Activated naive CD4-positive, alpha-beta T cell treated with anti-CD3 and anti-CD28 coated beads, Interleukin-2, amount 50 U/mL, for 24 hours (primary cell): ENCODE measurements at regions not wholly inside any gene's neighbourhood (a gene's known extent, or its start where the extent isn't known, plus 50 kb on each side); places are given as distances from the start of the nearest gene placed in this dataset.

ENCODE experiments used
- H3K27ac Mint-ChIP-seq: one replicate; pipeline ENCODE4 v1.8.0; 2021; ENCODE audit warnings: mild to moderate bottlenecking, mixed read lengths
- H3K27me3 Mint-ChIP-seq: one replicate; pipeline ENCODE4 v1.8.0; 2021; ENCODE audit warnings: mixed read lengths
- H3K36me3 Mint-ChIP-seq: one replicate; pipeline ENCODE4 v1.8.0; 2021; ENCODE audit warnings: mixed read lengths
- H3K4me1 Mint-ChIP-seq: one replicate; pipeline ENCODE4 v1.8.0; 2021; ENCODE audit warnings: mixed read lengths
- H3K4me3 Mint-ChIP-seq: one replicate; pipeline ENCODE4 v1.8.0; 2021; ENCODE audit warnings: mild to moderate bottlenecking, mixed read lengths
- H3K9me3 Mint-ChIP-seq: one replicate; pipeline ENCODE4 v1.8.0; 2021; ENCODE audit warnings: mixed read lengths

DNA sequence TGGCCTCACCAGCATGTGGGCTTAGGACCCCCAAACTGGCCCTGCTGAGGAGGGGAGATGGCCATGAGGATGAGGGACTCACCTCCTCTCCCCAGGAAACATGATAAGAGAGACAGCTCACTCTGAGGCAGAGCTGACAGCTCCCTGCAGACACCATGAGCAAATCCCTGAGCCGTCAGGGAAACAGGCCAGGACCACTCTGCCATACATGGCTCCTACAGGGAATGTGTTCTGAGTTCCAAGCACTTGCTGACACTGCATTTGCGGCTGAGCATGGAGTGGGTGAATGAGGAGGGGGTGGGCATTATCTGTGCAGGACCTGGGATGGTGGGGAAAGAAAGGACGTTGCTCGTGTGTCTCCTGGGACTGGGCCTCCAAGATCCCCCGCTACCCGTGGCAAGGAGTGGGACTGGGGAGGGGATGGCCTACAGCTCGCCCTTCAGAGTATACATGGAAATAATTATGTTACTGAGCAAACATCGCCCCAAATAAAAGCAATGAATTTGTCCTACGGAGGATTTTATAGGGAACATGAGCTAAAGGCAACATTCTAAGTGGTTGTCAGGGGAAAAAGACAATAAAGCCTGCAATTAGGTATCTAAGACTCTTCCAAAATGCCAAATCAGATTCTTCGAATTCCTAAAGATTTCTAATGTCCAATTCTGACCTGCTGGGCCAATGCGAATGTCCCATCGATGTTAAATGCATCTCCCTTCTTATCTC, 355.9 kb upstream of the AJAP1 start:
- H3K4me1 Mint-ChIP-seq = no peaks in the 10 kb centered on the region
- H3K9me3 Mint-ChIP-seq = no peaks in the 10 kb centered on the region
- H3K4me3 Mint-ChIP-seq = no peak overlapping the region
- H3K36me3 Mint-ChIP-seq = no peaks in the 10 kb centered on the region
- H3K27me3 Mint-ChIP-seq = peaks cover 8% of the 10 kb centered on the region
- no peak overlapping the region for H3K27ac Mint-ChIP-seq

DNA sequence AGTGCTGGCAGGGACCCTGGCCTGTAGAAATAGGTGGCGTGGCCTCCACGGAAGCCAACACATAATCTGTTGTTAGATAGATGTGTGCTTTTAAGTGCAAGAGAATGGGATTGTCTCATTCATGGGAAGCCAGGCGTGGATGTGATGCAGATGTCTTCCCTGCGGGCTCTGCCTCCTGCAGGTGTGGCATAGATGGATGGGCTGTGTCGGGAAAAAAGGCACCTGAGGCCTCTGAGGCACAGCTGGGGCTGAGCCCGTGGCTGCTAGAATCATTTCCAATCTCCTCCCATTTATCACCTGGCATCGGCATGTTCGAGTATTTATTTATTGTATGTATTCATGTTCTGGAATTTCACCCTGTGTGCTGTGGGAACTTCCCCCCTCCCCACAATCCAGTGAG, 353.4 kb upstream of the AJAP1 start:
- Mint-ChIP-seq H3K27ac (no peak overlapping the region), H3K4me3 (no peak overlapping the region), H3K27me3 (peaks cover 2% of the 10 kb centered on the region), H3K9me3 (no peaks in the 10 kb centered on the region), H3K36me3 (no peaks in the 10 kb centered on the region), H3K4me1 (no peaks in the 10 kb centered on the region)

DNA sequence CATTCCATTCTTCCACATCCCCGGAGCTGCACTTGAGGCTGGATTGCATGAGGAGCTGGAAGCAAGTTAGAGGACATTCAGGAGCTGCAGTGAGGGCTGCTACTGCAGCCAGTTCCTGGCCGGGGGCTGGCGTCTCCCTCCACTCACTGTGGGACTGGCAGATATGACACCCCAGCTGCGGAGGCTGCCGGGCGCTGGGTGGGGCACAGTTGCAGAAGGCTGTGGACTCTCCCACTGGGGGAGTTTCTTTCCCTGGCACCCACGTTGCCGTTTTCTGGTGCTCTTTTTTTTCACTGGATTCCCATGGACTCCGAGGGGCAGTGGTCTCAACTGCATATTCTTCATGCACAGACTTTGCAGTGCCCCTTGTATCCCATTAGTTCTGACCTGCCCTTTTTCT, 351.1 kb upstream of the AJAP1 start:
- no peaks in the 10 kb centered on the region for H3K4me1 Mint-ChIP-seq
- no peak overlapping the region for H3K4me3 Mint-ChIP-seq
- H3K9me3 Mint-ChIP-seq = no peaks in the 10 kb centered on the region
- no peaks in the 10 kb centered on the region for H3K36me3 Mint-ChIP-seq
- H3K27ac Mint-ChIP-seq = no peak overlapping the region
- no peaks in the 10 kb centered on the region for H3K27me3 Mint-ChIP-seq

DNA sequence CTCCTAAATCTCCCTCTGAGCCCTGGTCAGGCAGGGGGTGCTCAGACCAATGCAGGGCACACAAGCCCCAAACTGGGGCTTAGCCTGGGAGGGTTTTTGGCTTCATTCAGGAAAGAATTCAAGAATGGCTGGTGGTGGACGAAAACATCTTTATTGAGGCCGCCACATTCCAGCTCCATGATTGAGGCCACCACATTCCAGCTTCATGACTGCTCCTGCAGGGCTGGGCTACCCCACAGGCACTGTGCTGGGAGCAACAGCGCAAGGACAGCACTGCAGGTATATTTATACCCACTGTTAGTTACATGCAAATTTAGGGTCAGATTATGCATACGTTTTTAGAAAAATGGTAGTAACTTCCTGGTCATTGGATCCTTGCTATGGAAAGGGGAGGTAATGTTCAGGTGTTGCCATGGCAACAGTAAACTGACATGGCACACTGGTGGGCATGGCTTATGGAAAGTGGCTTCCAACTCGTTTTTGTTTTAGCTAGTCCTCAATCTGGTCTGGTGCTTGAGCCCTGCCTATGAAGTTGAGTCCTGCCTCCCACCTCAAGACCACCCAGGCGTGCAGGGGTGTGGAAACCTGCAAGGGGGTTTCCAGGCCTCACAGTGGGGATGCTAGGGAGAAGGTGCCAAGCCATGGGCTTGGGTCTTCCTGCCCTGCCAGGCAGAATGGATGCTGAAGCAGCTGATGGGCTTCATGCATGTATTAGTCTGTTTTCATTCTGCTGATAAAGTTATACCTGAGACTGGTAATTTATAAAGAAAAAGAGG, 348.7 kb upstream of the AJAP1 start:
- H3K4me1 Mint-ChIP-seq = no peaks in the 10 kb centered on the region
- H3K36me3 Mint-ChIP-seq = no peaks in the 10 kb centered on the region
- no peaks in the 10 kb centered on the region for H3K9me3 Mint-ChIP-seq
- H3K4me3 Mint-ChIP-seq = no peak overlapping the region
- H3K27me3 Mint-ChIP-seq = no peaks in the 10 kb centered on the region
- H3K27ac Mint-ChIP-seq = no peak overlapping the region

DNA sequence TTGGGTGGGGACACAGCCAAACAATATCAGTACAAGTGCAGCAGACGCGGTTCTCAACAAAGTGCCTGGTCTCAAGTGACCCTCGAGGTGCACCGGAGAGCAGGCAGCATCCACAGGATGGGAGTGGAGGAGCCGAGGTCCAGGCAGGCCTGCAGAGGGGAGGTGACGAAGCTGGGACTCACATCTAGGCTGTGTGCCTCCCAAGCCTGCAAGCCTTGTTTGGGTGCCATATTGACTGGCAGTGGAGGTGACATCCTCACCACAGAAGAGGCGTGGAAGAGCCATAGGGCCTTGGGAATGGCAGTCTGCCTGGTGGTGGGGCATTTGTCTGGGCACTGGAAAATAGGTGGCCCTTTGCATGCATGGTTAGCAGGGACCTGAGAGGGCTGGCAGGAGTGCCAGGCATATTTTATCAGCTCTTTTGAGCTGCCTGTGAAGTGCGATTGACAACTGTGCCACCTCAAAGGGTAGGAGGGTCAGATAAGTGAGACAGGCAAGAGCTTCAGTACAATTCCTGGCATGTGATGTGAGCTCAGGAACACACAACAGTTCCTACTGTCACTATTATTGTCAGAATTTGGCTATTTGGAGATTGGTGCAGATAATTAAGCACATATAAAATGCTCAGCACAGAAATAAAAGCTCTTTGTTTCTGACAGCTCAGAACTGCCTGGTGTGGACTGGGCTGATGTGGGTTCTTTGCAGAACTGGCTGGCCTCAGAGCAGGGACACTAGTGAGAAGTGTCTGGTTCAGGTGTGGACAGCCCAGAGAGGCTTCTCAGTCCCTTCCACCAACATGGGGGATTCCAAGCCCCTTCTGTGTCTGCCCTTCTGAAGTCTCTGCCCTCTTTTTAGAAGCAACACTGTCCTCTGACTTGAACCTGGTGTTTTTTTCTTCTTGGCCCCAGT, 347.6 kb upstream of the AJAP1 start:
- H3K27me3 Mint-ChIP-seq = no peaks in the 10 kb centered on the region
- no peak overlapping the region for H3K27ac Mint-ChIP-seq
- H3K4me3 Mint-ChIP-seq = no peak overlapping the region
- no peaks in the 10 kb centered on the region for H3K4me1 Mint-ChIP-seq
- no peaks in the 10 kb centered on the region for H3K9me3 Mint-ChIP-seq
- H3K36me3 Mint-ChIP-seq = no peaks in the 10 kb centered on the region

DNA sequence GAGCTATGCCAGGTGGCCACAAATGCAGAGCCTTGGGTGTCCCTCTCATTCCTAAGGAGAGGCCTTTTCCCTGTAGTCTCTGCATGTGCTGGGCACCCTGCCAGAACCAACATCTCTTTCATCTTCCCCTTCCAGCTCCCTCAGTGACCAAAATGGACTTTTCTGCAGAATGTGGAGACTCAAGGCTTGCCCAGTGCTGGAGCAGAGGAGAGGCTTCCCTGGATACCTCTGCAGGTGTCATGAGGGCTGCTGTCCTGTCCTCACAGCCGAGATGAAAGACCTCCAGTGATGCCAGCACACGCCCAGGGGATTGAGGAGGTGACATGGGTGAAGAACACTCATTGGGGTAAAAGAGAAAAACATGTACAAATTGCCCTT, 347.0 kb upstream of the AJAP1 start:
- no peak overlapping the region for H3K27ac Mint-ChIP-seq
- H3K27me3 Mint-ChIP-seq = no peaks in the 10 kb centered on the region
- no peaks in the 10 kb centered on the region for H3K9me3 Mint-ChIP-seq
- H3K36me3 Mint-ChIP-seq = no peaks in the 10 kb centered on the region
- no peak overlapping the region for H3K4me3 Mint-ChIP-seq
- H3K4me1 Mint-ChIP-seq = no peaks in the 10 kb centered on the region

DNA sequence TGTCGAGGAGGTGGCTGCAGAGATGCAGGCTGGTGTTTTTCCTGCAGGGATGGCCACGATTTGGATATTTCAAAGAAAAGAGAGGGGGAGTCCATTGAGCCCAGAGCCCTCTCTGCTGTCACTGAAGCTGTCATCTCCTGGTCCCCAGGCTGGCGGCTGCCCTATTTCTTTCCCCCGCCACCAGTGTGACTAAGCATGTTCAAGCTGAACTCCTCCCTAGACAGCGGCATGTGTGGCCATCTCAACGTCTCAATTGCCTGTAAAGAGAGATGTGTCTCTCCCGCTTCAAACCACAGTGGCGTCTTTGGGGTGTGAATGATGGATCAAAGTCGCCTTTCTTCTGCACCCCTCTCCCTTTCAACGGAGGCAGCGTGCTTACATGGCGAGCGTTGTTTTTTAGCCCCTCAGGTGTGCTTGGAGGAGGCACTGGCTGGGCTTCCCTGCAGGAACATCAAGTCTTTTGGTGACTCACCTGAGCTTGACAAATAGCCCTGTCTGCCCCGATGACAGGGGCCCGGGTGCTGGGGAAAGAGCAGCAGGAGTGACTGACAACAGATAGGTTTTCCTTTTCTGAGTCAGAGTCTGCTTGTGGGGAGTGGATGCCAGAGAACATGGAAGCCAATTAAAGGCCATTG, 346.4 kb upstream of the AJAP1 start:
- peaks cover 1% of the 10 kb centered on the region for H3K27me3 Mint-ChIP-seq
- no peak overlapping the region for H3K4me3 Mint-ChIP-seq
- H3K27ac Mint-ChIP-seq = no peak overlapping the region
- no peaks in the 10 kb centered on the region for H3K36me3 Mint-ChIP-seq
- H3K4me1 Mint-ChIP-seq = no peaks in the 10 kb centered on the region
- no peaks in the 10 kb centered on the region for H3K9me3 Mint-ChIP-seq

DNA sequence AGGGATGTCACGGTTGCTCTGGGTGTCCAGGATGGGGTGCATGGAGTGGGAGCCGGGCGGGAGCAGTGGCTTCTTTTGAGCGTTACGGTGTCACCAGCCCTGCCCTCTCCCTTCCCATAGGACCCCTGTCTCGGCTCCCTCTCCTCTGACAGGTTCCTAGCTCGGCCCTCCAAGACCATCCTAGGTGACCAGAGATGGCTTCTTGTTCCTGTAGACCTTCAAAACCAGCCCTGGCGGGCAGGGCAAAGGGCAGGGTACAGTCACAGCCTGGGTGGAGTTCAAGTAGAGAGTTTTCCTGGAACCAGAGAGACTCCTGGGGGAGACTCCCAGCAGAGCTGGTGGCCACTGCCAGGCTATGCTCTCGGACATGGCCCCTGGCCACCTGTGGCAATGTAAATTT, 345.6 kb upstream of the AJAP1 start:
- H3K36me3 Mint-ChIP-seq = no peaks in the 10 kb centered on the region
- no peak overlapping the region for H3K27ac Mint-ChIP-seq
- H3K4me3 Mint-ChIP-seq = no peak overlapping the region
- H3K9me3 Mint-ChIP-seq = no peaks in the 10 kb centered on the region
- no peaks in the 10 kb centered on the region for H3K4me1 Mint-ChIP-seq
- H3K27me3 Mint-ChIP-seq = peaks cover 1% of the 10 kb centered on the region

DNA sequence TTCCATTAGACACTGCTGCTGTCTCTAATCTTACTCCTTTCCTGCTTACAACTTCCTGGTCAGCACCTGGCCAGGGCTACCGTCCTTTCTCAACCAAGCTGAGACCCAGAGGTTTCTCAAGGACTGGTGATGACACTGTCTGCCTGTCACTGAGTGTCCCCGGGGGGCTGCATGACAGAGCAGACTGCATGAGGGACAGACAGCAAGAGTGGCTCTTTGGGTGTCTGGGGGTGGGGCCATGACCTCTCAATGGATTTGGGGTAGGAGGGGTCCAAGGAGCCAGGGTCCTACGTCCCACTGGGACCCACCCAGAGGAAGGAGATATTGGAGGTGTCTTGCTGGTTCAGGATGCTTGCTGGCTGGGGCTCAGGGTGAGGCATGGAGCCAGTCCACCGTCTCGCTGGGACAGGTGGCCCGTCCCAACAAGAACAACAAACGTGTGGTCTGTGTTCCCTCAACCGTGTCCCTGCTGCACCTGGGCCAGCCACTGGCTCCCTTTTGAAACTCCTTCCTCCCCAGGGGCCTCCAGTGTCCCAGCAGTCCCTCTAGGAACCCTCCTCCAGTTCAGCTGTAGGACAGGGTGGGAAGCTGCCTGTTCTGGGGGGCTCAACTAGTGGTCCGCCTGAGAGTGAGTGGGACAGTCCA, 344.6 kb upstream of the AJAP1 start:
- H3K9me3 Mint-ChIP-seq = peaks cover 4% of the 10 kb centered on the region
- no peak overlapping the region for H3K4me3 Mint-ChIP-seq
- peaks cover 1% of the 10 kb centered on the region for H3K27me3 Mint-ChIP-seq
- H3K27ac Mint-ChIP-seq = no peak overlapping the region
- no peaks in the 10 kb centered on the region for H3K36me3 Mint-ChIP-seq
- no peaks in the 10 kb centered on the region for H3K4me1 Mint-ChIP-seq

DNA sequence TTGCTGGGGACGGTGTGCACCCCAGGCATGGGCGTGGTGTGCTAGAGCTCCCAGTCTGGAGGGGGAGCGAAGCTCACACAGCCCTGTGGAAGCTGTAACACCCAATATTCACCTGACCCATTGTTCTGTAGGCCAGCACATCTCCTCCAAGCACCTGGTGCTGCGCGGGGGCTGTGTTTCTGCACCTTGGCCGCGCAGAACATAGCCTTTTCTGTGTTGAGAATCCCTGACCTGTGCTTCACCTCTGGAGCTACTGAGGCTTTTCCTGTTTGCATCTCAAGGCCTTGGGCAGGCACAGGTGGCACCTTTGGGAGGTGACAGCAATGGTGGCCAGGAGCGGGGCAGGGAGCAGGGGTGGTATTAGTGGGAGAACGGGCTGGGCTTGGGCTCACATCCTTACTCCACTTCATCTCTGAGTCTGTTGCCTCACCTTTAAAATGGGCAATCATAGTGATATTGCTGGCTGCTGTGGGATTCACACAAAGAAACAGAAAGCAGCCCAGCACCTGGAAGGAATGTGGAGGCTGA, 343.9 kb upstream of the AJAP1 start:
- Mint-ChIP-seq H3K9me3 (peaks cover 9% of the 10 kb centered on the region), H3K27me3 (peaks cover 1% of the 10 kb centered on the region), H3K27ac (no peak overlapping the region), H3K36me3 (no peaks in the 10 kb centered on the region), H3K4me1 (no peaks in the 10 kb centered on the region), H3K4me3 (no peak overlapping the region)

DNA sequence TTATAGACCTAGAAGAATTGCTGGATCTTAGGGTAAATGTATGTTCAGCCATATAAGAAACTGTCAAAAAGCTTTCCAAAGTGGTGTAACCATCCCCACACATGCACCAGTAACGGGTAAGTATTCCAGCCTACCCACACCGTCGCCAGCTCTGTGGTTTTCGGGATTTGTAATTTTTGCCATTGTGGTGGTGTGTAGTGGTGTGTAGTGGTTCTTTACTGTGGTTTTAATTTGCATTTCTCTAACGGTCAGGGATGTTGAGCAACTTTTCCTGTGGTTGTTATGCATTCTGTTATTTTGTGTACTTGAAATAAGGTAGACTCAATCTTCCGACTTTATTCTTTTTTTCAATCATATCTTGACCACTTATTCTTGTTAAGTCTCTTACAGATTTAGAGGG, 342.4 kb upstream of the AJAP1 start:
- H3K27me3 Mint-ChIP-seq = peaks cover 1% of the 10 kb centered on the region
- no peaks in the 10 kb centered on the region for H3K36me3 Mint-ChIP-seq
- H3K9me3 Mint-ChIP-seq = peaks cover 9% of the 10 kb centered on the region
- no peak overlapping the region for H3K4me3 Mint-ChIP-seq
- no peaks in the 10 kb centered on the region for H3K4me1 Mint-ChIP-seq
- no peak overlapping the region for H3K27ac Mint-ChIP-seq

DNA sequence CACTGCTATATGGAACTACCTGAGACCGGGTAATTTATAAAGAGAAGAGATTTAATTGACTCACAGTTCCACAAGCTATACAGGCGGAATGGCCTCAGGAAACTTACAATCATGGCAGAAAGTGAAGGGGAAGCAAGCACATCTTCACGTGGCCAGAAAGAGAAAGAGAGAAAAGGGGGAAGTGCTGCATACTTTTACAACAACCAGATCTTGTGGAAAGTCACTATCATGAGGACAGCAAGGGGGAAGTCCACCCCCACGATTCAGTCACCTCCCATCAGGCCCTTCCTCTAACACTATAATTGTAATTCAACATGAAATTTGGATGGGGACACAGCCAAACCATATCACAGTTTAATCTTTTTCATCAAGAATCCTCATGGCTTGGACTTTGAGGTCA, 339.2 kb upstream of the AJAP1 start:
- no peaks in the 10 kb centered on the region for H3K36me3 Mint-ChIP-seq
- no peak overlapping the region for H3K27ac Mint-ChIP-seq
- no peaks in the 10 kb centered on the region for H3K4me1 Mint-ChIP-seq
- peaks cover 9% of the 10 kb centered on the region for H3K9me3 Mint-ChIP-seq
- H3K27me3 Mint-ChIP-seq = peaks cover 4% of the 10 kb centered on the region
- no peak overlapping the region for H3K4me3 Mint-ChIP-seq

DNA sequence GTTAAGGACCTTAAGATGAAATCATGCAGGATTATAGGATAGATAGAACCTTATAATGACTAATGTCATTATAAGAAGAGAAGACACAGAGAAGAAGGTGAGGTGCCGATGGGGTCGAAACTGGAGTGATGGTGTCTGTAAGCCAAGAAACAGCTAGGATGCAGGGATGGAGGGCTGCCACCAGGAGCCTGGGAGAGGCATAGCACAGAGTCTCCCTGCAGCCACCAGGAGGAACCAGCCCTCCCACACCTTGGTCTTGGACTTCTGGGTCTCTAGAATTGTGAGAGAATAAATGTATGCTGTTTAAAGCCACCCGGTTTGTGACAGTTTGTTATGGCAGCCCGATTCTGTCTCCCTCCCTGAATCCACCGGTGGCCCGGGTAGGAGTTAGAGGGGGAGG, 337.2 kb upstream of the AJAP1 start:
- H3K27ac Mint-ChIP-seq = no peak overlapping the region
- H3K4me1 Mint-ChIP-seq = no peaks in the 10 kb centered on the region
- H3K27me3 Mint-ChIP-seq = peaks cover 4% of the 10 kb centered on the region
- peaks cover 9% of the 10 kb centered on the region for H3K9me3 Mint-ChIP-seq
- H3K36me3 Mint-ChIP-seq = no peaks in the 10 kb centered on the region
- no peak overlapping the region for H3K4me3 Mint-ChIP-seq

DNA sequence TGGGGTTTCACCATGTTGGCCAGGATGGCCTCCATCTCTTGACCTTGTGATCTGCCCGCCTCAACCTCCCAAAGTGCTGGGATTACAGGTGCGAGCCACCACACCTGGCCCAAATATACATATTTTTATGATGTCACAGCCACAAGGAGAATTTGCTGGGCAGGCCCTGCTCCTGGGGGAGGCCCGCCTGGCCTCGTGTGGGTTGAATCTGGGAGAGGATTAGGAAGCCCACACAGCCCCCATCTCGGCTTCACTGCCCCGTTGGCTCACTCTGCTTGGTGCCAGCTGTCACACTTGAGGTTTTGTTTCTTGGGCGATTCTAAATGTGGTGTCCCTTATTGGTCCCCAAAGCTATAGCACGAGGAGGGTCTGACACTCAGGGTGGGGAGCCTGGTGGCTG, 335.7 kb upstream of the AJAP1 start:
- Mint-ChIP-seq H3K9me3 (peaks cover 9% of the 10 kb centered on the region), H3K4me1 (no peaks in the 10 kb centered on the region), H3K27me3 (peaks cover 3% of the 10 kb centered on the region), H3K27ac (no peak overlapping the region), H3K36me3 (no peaks in the 10 kb centered on the region), H3K4me3 (no peak overlapping the region)

DNA sequence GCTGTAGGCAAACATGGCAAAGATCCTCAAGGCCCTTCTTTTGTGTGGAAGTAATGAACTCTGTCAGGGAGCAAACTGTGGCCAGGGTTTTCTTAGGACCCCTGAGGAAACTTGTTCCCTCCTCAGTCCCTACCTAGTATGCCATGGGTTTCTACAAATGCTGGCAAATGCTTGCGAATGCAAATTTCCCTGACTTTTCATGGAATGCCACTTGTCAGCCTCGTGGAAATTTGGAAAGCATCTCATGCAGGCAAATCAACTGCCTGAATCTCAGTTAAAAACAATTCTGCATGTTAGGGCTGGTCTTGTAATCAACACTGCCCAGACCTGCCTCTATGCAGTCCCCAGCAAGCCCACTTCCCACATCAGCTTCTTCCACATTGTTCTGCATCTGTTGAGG, 334.9 kb upstream of the AJAP1 start:
- Mint-ChIP-seq H3K36me3 (no peaks in the 10 kb centered on the region), H3K4me1 (no peaks in the 10 kb centered on the region), H3K4me3 (no peak overlapping the region), H3K27me3 (peaks cover 3% of the 10 kb centered on the region), H3K9me3 (peaks cover 8% of the 10 kb centered on the region), H3K27ac (no peak overlapping the region)
